ENCODE measurements at regions not wholly inside any gene's neighbourhood (a gene's known extent, or its start where the extent isn't known, plus 50 kb on each side); places are given as distances from the start of the nearest gene placed in this dataset.

DNA sequence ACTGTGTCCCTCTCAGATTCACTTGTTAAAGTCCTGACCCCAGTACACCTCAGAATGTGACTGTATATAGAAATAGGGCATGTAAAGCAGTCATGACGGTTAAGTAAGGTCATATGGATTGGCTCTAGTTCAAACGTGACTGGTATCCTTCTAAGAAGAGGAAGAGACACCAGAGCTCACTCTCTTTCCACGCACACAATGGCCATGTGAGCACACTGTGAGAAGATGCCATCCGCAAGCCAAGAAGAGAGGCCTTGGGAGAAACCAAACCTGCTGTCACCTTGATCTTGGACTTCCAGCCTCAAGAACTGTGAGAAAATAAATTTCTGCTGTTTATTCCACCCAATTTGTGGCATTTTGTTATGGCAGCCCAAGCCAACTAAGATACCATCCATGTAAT, 56.8 kb upstream of the IRF2BP2 start:
- Mint-ChIP-seq H3K27me3 (ENCODE audit: low read depth, poor library complexity) (peaks cover 16% of the 10 kb centered on the region), H3K4me1 (peaks cover 21% of the 10 kb centered on the region), H3K4me3 (no peak overlapping the region), H3K36me3 (ENCODE audit: low read depth) (peaks cover 5% of the 10 kb centered on the region), H3K9me3 (peaks cover 32% of the 10 kb centered on the region), H3K27ac (no peak overlapping the region)
- TF ChIP-seq, protein P1, sequence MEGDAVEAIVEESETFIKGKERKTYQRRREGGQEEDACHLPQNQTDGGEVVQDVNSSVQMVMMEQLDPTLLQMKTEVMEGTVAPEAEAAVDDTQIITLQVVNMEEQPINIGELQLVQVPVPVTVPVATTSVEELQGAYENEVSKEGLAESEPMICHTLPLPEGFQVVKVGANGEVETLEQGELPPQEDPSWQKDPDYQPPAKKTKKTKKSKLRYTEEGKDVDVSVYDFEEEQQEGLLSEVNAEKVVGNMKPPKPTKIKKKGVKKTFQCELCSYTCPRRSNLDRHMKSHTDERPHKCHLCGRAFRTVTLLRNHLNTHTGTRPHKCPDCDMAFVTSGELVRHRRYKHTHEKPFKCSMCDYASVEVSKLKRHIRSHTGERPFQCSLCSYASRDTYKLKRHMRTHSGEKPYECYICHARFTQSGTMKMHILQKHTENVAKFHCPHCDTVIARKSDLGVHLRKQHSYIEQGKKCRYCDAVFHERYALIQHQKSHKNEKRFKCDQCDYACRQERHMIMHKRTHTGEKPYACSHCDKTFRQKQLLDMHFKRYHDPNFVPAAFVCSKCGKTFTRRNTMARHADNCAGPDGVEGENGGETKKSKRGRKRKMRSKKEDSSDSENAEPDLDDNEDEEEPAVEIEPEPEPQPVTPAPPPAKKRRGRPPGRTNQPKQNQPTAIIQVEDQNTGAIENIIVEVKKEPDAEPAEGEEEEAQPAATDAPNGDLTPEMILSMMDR (IDR thresholded peaks at IDR 0.05) = no peak
- no peak for DNase-seq

DNA sequence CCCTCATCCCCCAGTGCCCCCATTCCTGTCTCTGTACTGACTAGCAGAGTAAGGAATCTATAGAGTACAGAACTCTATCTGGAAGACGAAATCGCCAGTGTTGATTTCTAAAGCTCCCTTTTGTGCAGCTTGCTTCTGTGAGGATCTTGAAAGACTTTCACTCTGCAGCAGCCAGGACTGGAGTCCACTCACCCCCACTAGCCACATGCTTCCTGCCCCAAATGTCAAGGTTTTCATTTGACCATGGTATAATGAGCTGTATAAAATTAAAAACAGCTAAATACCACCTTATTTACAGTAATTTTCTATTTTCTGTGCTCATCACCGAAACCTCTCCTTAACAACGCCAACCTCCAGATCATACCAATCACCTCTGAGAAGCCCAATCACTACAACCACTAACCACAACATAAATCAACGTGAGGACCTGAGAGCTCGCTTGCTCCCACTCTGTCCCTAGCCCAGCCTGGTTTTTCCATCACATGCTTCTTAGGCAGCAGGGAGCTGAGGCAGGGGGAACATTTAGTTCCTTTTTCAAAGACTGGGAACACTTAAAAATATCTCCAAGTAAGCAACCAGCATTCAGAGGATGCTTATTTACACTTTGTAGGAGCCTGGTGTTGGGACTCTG, 56.1 kb upstream of the IRF2BP2 start:
- Mint-ChIP-seq H3K4me1 (peaks cover 20% of the 10 kb centered on the region), H3K36me3 (ENCODE audit: low read depth) (peaks cover 5% of the 10 kb centered on the region), H3K27me3 (ENCODE audit: low read depth, poor library complexity) (peaks cover 20% of the 10 kb centered on the region), H3K27ac (no peak overlapping the region), H3K4me3 (no peak overlapping the region), H3K9me3 (peaks cover 32% of the 10 kb centered on the region)
- TF ChIP-seq, protein P1 (IDR thresholded peaks at IDR 0.05) = no peak
- no peak for DNase-seq

DNA sequence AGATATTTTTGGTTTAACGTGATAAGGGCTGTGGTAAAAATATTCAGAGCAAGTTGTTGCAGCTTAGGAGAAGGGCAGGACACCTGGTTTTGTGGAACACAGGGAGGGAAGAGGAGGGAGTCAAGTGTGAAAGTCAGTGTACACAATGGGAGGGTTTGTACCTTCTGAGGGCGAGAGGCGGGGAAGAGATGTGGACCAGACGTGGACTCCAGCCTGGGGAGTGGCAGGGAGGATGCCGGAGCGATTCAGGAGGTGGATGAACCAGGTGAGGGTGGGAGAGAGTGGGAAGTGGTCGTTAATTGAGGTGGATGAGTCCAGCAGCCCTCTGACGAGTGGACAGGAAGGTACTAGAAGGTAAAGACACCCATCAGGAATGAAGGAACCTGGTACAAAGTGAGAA, 52.2 kb upstream of the IRF2BP2 start:
- Mint-ChIP-seq H3K9me3 (peaks cover 6% of the 10 kb centered on the region), H3K27ac (no peak overlapping the region), H3K4me1 (peaks cover 20% of the 10 kb centered on the region), H3K36me3 (ENCODE audit: low read depth) (no peaks in the 10 kb centered on the region), H3K27me3 (ENCODE audit: low read depth, poor library complexity) (peaks cover 20% of the 10 kb centered on the region), H3K4me3 (no peak overlapping the region)
- TF ChIP-seq, protein P1 (IDR thresholded peaks at IDR 0.05) = no peak
- no peak for DNase-seq

DNA sequence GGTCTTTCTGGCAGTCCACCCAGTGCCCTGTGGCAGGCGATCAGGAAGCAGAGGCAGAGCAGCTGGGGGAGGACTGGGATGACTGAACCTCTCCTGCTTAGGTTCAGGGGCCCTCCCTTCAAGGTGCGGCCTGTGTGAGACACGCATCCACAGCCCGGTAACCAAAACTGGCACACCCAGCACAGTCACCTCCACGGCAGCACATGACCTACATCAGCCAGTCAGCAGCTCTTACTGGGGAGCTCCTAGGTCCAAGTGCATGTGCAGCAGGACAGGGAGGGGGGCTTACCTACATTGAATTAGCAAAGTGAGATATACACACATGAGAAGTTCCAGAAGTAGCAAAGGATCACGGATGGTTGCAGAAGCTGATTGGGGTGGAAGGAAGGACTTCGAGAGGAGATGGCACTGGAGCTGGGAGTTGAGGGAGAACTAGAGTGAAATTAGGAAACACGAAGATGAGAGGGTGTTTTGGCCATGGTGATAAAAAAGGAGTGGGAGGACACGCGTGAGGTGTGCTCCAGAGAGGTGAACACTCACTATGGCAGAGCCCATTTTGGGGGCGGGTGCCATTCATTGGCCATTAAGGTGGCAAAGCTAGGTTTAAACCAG, 51.4 kb upstream of the IRF2BP2 start:
- Mint-ChIP-seq H3K27me3 (ENCODE audit: low read depth, poor library complexity) (peaks cover 23% of the 10 kb centered on the region), H3K9me3 (no peaks in the 10 kb centered on the region), H3K36me3 (ENCODE audit: low read depth) (no peaks in the 10 kb centered on the region), H3K27ac (no peak overlapping the region), H3K4me1 (peaks cover 27% of the 10 kb centered on the region), H3K4me3 (no peak overlapping the region)
- no peak for DNase-seq
- TF ChIP-seq, protein P1 (IDR thresholded peaks at IDR 0.05) = no peak

DNA sequence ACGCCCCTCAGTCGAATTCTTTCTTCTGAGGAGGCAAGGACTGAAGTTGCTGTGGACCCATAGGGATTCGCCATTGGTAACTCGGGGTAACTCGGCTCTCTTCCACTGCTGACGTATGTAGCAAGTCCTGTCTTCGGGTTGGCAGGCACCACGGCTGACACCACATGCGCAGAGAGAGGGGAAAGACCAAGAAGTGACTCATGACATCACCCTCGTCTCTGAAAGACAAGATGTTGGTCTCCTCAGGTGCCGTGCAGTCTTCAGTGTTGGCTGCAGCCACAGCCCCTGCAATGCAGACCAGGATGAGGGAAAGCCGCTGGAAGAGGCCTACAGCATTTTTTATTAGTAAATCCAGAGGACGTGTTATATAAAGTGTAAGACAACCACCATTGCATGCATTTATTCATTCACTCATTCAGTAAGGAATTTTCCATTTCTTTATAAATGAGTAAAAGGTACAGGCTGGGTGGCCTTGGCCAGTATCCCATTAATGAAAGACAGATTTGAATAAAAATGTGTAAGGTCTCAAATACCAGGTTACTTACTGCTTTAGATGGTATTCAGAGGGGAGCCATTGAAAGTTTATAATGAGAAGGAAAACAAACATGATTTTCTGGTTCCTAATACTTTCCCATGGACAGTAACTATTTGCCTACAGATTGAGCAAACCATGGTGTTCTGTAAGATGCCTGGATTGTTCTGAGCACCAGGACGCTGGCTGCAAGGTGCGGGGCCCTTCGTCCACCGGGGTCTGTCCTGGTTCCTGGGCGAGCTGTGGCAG, 50.7 kb upstream of the IRF2BP2 start:
- Mint-ChIP-seq H3K36me3 (ENCODE audit: low read depth) (no peaks in the 10 kb centered on the region), H3K4me1 (peaks cover 22% of the 10 kb centered on the region), H3K27ac (no peak overlapping the region), H3K27me3 (ENCODE audit: low read depth, poor library complexity) (peaks cover 23% of the 10 kb centered on the region), H3K9me3 (no peaks in the 10 kb centered on the region), H3K4me3 (no peak overlapping the region)
- TF ChIP-seq, protein P1 (IDR thresholded peaks at IDR 0.05) = no peak
- DNase-seq = no peak

All from nephron progenitor cell (in vitro differentiated cells).